SK-N-SH (cell line): ENCODE measurements at regions not wholly inside any gene's neighbourhood (a gene's known extent, or its start where the extent isn't known, plus 50 kb on each side); places are given as distances from the start of the nearest gene placed in this dataset.

ENCODE experiments used
- CTCF ChIA-PET: fragments of 300-600, 350-600 bp; formaldehyde crosslinking; extraction: SDS; loops from one replicate; lab custom pipeline; 2021; lab: Yijun Ruan, JAX
- POLR2A ChIA-PET: fragments of 350-600 bp; sonication (Branson Sonifier 250); formaldehyde crosslinking; extraction: SDS; loops from one replicate; lab custom pipeline; 2020; ENCODE audit warnings: antibody characterized with exemption, inconsistent platforms; lab: Yijun Ruan, JAX
- DNase-seq: peaks from one replicate; pipeline ENCODE4 v3.0.0; 2012
- H2AFZ ChIP-seq: fragments of 200-600 bp; sonication (generic); 2 replicates; pipeline ENCODE4 v1.8.1; 2016; ENCODE audit warnings: antibody characterized with exemption, mild to moderate bottlenecking, low read depth
- H3F3A ChIP-seq: fragments of 200-600 bp; sonication (generic); replicated peaks from 2 replicates; pipeline ENCODE3; 2016; ENCODE audit warnings: antibody characterized with exemption, mild to moderate bottlenecking; ENCODE audit not compliant: insufficient read depth
- H3K27ac ChIP-seq, 2 experiments: fragments of 200-500 bp in 1 of 2; fragments of 200-600 bp in 1 of 2; sonication (Bioruptor generic) in 1 of 2; sonication (generic), shearing (Covaris generic) in 1 of 2; 2 replicates each; pipeline versions ENCODE4 v1.5.1 to v1.6.1; 2014 to 2016; ENCODE audit warnings: low read depth in 2 of 2, inconsistent platforms in 1 of 2, low read length in 1 of 2, mild to moderate bottlenecking in 1 of 2, mixed read lengths in 1 of 2
- H3K27me3 ChIP-seq: fragments of 200-600 bp; sonication (generic), shearing (Covaris generic); 2 replicates; pipeline ENCODE4 v1.6.1; 2016; ENCODE audit warnings: mixed run types; ENCODE audit not compliant: insufficient read depth
- H3K36me3 ChIP-seq, 2 experiments: fragments of 200-500 bp in 1 of 2; fragments of 200-600 bp in 1 of 2; sonication (Bioruptor generic) in 1 of 2; sonication (generic) in 1 of 2; replicated peaks in 1 of 2; 2 replicates each; pipeline versions ENCODE3 to v1.5.1; 2014 to 2016; ENCODE audit warnings: low read length in 1 of 2, mild to moderate bottlenecking in 1 of 2; ENCODE audit not compliant: insufficient read depth in 2 of 2, control insufficient read depth in 1 of 2
- H3K4me1 ChIP-seq, 2 experiments: fragments of 200-500 bp in 1 of 2; fragments of 200-600 bp in 1 of 2; sonication (Bioruptor generic) in 1 of 2; sonication (generic), shearing (Covaris generic) in 1 of 2; 2 replicates each; pipeline versions ENCODE4 v1.5.1 to v1.6.1; 2014 to 2016; ENCODE audit warnings: low read depth in 1 of 2, low read length in 1 of 2, mixed run types in 1 of 2; ENCODE audit not compliant: insufficient read depth in 2 of 2, control insufficient read depth in 1 of 2
- H3K4me2 ChIP-seq: fragments of 200-600 bp; sonication (generic), shearing (Covaris generic); 2 replicates; pipeline ENCODE4 v1.6.1; 2017; ENCODE audit warnings: mixed run types
- H3K4me3 ChIP-seq, 2 experiments: fragments of 200-500 bp in 1 of 2; fragments of 200-600 bp in 1 of 2; sonication (Bioruptor generic) in 1 of 2; sonication (generic), shearing (Covaris generic) in 1 of 2; 2 replicates each; pipeline versions ENCODE4 v1.5.1 to v1.8.1; 2014 to 2016; ENCODE audit warnings: low read depth in 2 of 2, inconsistent platforms in 1 of 2, low read length in 1 of 2, mild to moderate bottlenecking in 1 of 2, mixed read lengths in 1 of 2, moderate library complexity in 1 of 2
- H3K79me2 ChIP-seq: fragments of 200-600 bp; sonication (generic); 2 replicates; pipeline ENCODE4 v1.8.1; 2017; ENCODE audit warnings: mild to moderate bottlenecking; ENCODE audit not compliant: insufficient read depth
- H3K9ac ChIP-seq: fragments of 200-600 bp; sonication (generic); 2 replicates; pipeline ENCODE4 v1.6.1; 2017; ENCODE audit warnings: mixed run types
- H3K9me2 ChIP-seq: fragments of 200-600 bp; sonication (generic); 2 replicates; pipeline ENCODE4 v1.6.1; 2017; ENCODE audit warnings: mixed run types
- H3K9me3 ChIP-seq: fragments of 200-600 bp; sonication (generic); 2 replicates; pipeline ENCODE4 v1.6.1; 2017; ENCODE audit warnings: mixed run types, mild to moderate bottlenecking, moderate library complexity
- H4K20me1 ChIP-seq: fragments of 200-600 bp; sonication (generic); 2 replicates; pipeline ENCODE4 v1.6.1; 2017; ENCODE audit warnings: mild to moderate bottlenecking, mixed run types; ENCODE audit not compliant: insufficient read depth
- EZH2phosphoT487 ChIP-seq: fragments of 200-600 bp; sonication (generic); IDR thresholded peaks from 2 replicates; pipeline ENCODE4 v1.6.1; 2017; ENCODE audit warnings: low read depth, mixed run types, mild to moderate bottlenecking, antibody characterized with exemption, moderate library complexity, borderline replicate concordance
- FOXM1 ChIP-seq: IDR thresholded peaks from 2 replicates; pipeline ENCODE4 v1.4.0; 2012; ENCODE audit warnings: low read depth, mild to moderate bottlenecking
- JUND ChIP-seq: IDR thresholded peaks from 2 replicates; pipeline ENCODE4 v1.4.0; 2012
- MXI1 ChIP-seq: IDR thresholded peaks from 2 replicates; pipeline ENCODE4 v1.6.1; 2012; ENCODE audit warnings: mild to moderate bottlenecking, low read depth, low read length, improper control_type of control experiment
- POLR2AphosphoS5 ChIP-seq: IDR thresholded peaks from 2 replicates; pipeline ENCODE4 v1.6.1; 2012; ENCODE audit warnings: low read depth, low read length
- RCOR1 ChIP-seq: fragments of 150-350 bp; IDR thresholded peaks from 2 replicates; pipeline ENCODE4 v1.6.1; 2017; ENCODE audit warnings: antibody characterized with exemption, low read length
- RFX5 ChIP-seq: IDR thresholded peaks from 2 replicates; pipeline ENCODE4 v1.6.1; 2012; ENCODE audit warnings: mild to moderate bottlenecking, improper control_type of control experiment, low read length
- RXRA ChIP-seq: IDR thresholded peaks from 2 replicates; pipeline ENCODE4 v1.4.0; 2012; ENCODE audit warnings: low read depth, mild to moderate bottlenecking, borderline replicate concordance
- SIN3A ChIP-seq: IDR thresholded peaks from 2 replicates; pipeline ENCODE4 v1.6.1; 2012; ENCODE audit warnings: low read depth, mild to moderate bottlenecking, low read length, moderate library complexity, borderline replicate concordance
- SMC3 ChIP-seq: IDR thresholded peaks from 2 replicates; pipeline ENCODE4 v1.6.1; 2012; ENCODE audit warnings: low read depth, low read length, improper control_type of control experiment
- TAF1 ChIP-seq: IDR thresholded peaks from 2 replicates; pipeline ENCODE4 v1.6.1; 2012; ENCODE audit warnings: low read depth, mild to moderate bottlenecking, low read length, moderate library complexity, borderline replicate concordance
- TEAD4 ChIP-seq: IDR thresholded peaks from 2 replicates; pipeline ENCODE4 v1.4.0; 2012; ENCODE audit warnings: mild to moderate bottlenecking, borderline replicate concordance; ENCODE audit not compliant: insufficient read depth
- YY1 ChIP-seq: IDR thresholded peaks from 2 replicates; pipeline ENCODE4 v1.4.0; 2012; ENCODE audit warnings: low read depth, mild to moderate bottlenecking
- WGBS: methylation state at CpG from one replicate; pipeline ENCODE4 v1.1.6; 2017; ENCODE audit warnings: low lambda C conversion rate; 5-methylcytosine and 5-hydroxymethylcytosine counted together
- TF ChIP-seq, protein P1 (sequence below): fragments of 200-600 bp; sonication (generic); IDR thresholded peaks from 2 replicates; pipeline ENCODE4 v1.6.1; 2017; ENCODE audit warnings: antibody characterized with exemption, mild to moderate bottlenecking, moderate library complexity
- TF ChIP-seq, protein P2 (sequence below): IDR thresholded peaks from 2 replicates; pipeline ENCODE4 v1.4.0; 2012; ENCODE audit warnings: low read depth
- TF ChIP-seq, protein P3 (sequence below): IDR thresholded peaks from 2 replicates; pipeline ENCODE4; 2012
- TF ChIP-seq, protein P4 (sequence below): IDR thresholded peaks from 2 replicates; pipeline ENCODE4 v1.4.0; 2012; ENCODE audit warnings: low read depth, borderline replicate concordance

DNA sequence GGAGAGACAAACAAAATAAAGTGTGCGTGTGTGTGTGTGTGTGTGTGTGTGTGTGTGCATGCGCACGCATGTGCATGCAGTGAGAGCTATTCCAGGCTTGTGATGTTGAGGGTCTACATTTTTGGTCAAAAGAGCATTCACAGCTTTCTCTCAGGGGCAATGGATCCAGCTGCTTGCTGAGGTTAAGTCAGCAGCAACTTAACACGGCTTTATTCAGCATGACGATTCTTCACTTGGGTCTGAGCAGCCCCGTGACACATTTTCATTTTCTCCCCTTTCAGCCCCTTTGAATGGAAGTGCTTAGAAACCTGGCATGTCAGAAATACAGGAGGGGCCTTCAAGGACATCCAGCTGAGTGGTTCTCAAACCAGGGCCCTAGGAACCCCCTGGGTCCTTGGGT lies 66.4 kb upstream of the MED9 start:
- no peaks in the 10 kb centered on the region for H4K20me1 ChIP-seq
- H3K4me3 ChIP-seq, result no peak overlapping the region
- H3K79me2 ChIP-seq, result no peaks in the 10 kb centered on the region
- no peaks in the 10 kb centered on the region for H3K27me3 ChIP-seq
- ChIA-PET CTCF (no interaction called here), POLR2A (no interaction called here)
- H3K9me3 ChIP-seq, result no peaks in the 10 kb centered on the region
- H3K9me2 ChIP-seq, result no peaks in the 10 kb centered on the region
- H3K9ac ChIP-seq, result no peak overlapping the region
- no peak overlapping the region for H3K27ac ChIP-seq
- DNase-seq, result no peak
- no peaks in the 10 kb centered on the region for H3K36me3 ChIP-seq
- H3K4me1 ChIP-seq, result 0 out of 4 replicates have a peak, but pooled peaks cover 0 to 3% of the 10 kb centered on the region in 2 experiments
- no peak overlapping the region for H2AFZ ChIP-seq
- no peaks in the 10 kb centered on the region for H3F3A ChIP-seq
- TF ChIP-seq, protein P1, sequence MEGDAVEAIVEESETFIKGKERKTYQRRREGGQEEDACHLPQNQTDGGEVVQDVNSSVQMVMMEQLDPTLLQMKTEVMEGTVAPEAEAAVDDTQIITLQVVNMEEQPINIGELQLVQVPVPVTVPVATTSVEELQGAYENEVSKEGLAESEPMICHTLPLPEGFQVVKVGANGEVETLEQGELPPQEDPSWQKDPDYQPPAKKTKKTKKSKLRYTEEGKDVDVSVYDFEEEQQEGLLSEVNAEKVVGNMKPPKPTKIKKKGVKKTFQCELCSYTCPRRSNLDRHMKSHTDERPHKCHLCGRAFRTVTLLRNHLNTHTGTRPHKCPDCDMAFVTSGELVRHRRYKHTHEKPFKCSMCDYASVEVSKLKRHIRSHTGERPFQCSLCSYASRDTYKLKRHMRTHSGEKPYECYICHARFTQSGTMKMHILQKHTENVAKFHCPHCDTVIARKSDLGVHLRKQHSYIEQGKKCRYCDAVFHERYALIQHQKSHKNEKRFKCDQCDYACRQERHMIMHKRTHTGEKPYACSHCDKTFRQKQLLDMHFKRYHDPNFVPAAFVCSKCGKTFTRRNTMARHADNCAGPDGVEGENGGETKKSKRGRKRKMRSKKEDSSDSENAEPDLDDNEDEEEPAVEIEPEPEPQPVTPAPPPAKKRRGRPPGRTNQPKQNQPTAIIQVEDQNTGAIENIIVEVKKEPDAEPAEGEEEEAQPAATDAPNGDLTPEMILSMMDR, result no peak
- no peak for TF ChIP-seq SMC3
- no peak for TF ChIP-seq RCOR1
- no peak for TF ChIP-seq TEAD4
- TF ChIP-seq YY1, result no peak
- TF ChIP-seq MXI1, result no peak
- no peak for TF ChIP-seq SIN3A
- TF ChIP-seq RFX5, result no peak
- TF ChIP-seq EZH2phosphoT487, result no peak
- TF ChIP-seq, protein P2, sequence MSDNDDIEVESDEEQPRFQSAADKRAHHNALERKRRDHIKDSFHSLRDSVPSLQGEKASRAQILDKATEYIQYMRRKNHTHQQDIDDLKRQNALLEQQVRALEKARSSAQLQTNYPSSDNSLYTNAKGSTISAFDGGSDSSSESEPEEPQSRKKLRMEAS, result no peak
- TF ChIP-seq, protein P3, sequence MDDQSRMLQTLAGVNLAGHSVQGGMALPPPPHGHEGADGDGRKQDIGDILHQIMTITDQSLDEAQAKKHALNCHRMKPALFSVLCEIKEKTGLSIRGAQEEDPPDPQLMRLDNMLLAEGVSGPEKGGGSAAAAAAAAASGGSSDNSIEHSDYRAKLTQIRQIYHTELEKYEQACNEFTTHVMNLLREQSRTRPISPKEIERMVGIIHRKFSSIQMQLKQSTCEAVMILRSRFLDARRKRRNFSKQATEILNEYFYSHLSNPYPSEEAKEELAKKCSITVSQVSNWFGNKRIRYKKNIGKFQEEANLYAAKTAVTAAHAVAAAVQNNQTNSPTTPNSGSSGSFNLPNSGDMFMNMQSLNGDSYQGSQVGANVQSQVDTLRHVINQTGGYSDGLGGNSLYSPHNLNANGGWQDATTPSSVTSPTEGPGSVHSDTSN, result no peak
- no peak for TF ChIP-seq TAF1
- TF ChIP-seq POLR2AphosphoS5, result no peak
- TF ChIP-seq, protein P4, sequence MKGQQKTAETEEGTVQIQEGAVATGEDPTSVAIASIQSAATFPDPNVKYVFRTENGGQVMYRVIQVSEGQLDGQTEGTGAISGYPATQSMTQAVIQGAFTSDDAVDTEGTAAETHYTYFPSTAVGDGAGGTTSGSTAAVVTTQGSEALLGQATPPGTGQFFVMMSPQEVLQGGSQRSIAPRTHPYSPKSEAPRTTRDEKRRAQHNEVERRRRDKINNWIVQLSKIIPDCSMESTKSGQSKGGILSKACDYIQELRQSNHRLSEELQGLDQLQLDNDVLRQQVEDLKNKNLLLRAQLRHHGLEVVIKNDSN, result no peak
- no peak for TF ChIP-seq JUND
- TF ChIP-seq RXRA, result no peak
- no peak for TF ChIP-seq FOXM1
- no peak overlapping the region for H3K4me2 ChIP-seq
- 83% methylated on average over 6 of the region's 6 CpGs for WGBS
